HL-60 (cell line): ENCODE measurements at regions not wholly inside any gene's neighbourhood (a gene's known extent, or its start where the extent isn't known, plus 50 kb on each side); places are given as distances from the start of the nearest gene placed in this dataset.

Experiments
- CTCF ChIP-seq: IDR thresholded peaks from one replicate; pipeline ENCODE4 v1.5.1; 2011; ENCODE audit warnings: low read length, control low read depth, inconsistent platforms; ENCODE audit not compliant: insufficient read depth
- POLR2AphosphoS5 ChIP-seq: IDR thresholded peaks from 2 replicates; pipeline ENCODE4 v1.6.1; 2012; ENCODE audit warnings: low read depth
- SPI1 ChIP-seq: IDR thresholded peaks from 2 replicates; pipeline ENCODE4 v1.6.1; 2012; ENCODE audit warnings: low read depth, mild to moderate bottlenecking, borderline replicate concordance

DNA sequence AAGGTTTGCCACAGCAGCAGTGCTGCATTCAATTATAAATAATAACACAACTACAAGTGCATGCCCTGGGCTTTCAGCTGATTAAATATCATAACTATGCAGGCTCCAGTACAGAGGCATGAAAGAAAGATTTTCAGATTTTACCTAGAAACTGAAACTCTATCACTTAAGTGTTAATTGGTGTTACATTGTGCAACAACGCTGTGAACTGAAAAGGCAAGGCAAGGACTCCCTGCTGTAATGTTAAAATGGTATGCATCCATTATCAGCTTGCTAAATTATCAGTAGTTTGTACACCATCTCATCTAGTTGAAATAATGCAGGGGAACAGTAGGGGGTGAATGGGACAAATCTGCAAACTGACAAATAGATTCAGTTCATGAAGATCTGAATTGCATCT lies 976.7 kb upstream of the MANEA start:
- TF ChIP-seq CTCF (no peak), SPI1 (no peak), POLR2AphosphoS5 (no peak)
